ENCODE measurements at regions not wholly inside any gene's neighbourhood (a gene's known extent, or its start where the extent isn't known, plus 50 kb on each side); places are given as distances from the start of the nearest gene placed in this dataset.

DNA sequence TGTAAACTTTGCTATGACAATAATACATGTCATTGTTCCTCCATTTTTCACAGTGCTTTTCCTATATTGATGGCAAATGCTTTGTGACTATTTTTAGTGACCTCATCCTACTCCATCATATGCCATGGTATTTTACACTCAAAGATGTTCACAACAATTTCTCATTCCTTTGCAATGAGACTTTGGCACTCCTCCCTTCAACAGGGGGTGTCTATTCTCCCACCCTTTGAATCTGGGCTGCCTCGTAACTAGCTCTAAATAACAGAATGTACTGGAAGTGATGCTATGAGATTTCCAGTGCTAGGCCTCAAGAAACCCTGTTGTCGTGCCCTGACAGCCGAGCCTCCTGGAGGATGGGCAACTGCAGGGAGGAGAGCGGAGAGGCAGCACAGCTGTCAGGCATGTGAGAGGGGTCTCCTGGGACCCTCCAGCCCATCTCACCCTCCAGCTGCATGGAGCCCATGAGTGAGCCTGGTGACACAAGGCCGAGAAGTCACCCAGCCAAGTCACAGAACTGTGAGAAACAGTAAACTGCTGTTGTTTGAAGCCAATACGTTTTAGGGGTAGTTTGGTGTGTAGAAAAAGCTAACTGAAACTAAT lies 103.1 kb upstream of the APCDD1 start:
- TF ChIP-seq POLR2A (IDR thresholded peaks at IDR 0.05) = no peak
- no peak for TF ChIP-seq EP300 (IDR thresholded peaks at IDR 0.05)
- TF ChIP-seq, protein P1, sequence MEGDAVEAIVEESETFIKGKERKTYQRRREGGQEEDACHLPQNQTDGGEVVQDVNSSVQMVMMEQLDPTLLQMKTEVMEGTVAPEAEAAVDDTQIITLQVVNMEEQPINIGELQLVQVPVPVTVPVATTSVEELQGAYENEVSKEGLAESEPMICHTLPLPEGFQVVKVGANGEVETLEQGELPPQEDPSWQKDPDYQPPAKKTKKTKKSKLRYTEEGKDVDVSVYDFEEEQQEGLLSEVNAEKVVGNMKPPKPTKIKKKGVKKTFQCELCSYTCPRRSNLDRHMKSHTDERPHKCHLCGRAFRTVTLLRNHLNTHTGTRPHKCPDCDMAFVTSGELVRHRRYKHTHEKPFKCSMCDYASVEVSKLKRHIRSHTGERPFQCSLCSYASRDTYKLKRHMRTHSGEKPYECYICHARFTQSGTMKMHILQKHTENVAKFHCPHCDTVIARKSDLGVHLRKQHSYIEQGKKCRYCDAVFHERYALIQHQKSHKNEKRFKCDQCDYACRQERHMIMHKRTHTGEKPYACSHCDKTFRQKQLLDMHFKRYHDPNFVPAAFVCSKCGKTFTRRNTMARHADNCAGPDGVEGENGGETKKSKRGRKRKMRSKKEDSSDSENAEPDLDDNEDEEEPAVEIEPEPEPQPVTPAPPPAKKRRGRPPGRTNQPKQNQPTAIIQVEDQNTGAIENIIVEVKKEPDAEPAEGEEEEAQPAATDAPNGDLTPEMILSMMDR (IDR thresholded peaks at IDR 0.05) = no peak
- no peak for DNase-seq
- intact Hi-C loops (cut with DNase I) = no loop called here
- Histone ChIP-seq H3K4me1 (ENCODE audit: insufficient read depth) (peaks cover 8% of the 10 kb centered on the region), H3K36me3 (no peaks in the 10 kb centered on the region), H3K27me3 (no peaks in the 10 kb centered on the region), H3K27ac (no peak overlapping the region), H3K4me3 (no peak overlapping the region), H3K9me3 (no peaks in the 10 kb centered on the region)
- 94 to 95% (median 94%) methylated on average over 6 of the region's 6 CpGs for WGBS, 3 donors

DNA sequence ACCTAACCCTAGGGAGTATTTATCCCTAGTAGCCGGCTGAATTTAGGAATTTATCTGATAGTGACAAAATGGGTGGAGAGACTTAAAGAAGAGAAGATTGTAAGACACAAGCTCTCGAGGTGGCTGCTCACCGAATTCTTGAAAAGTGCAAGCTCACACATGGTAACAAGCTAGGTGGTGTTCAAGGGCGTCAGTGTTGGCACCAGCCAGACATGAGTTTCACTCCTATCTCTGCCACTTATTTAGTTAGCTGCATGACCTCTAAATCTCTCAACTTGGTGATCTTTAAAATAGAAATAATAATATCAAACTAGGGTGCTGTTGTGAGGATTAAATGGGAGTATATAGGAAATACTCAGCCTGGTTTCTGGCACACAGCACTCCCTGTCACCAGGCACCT lies 102.6 kb upstream of the APCDD1 start:
- H3K9me3 ChIP-seq = no peaks in the 10 kb centered on the region
- no peaks in the 10 kb centered on the region for H3K36me3 ChIP-seq
- intact Hi-C loops (cut with DNase I) = no loop called here
- WGBS, 3 donors = 88 to 95% (median 92%) methylated on average over 4 of the region's 4 CpGs
- TF ChIP-seq, protein P1 (IDR thresholded peaks at IDR 0.05) = no peak
- TF ChIP-seq POLR2A (IDR thresholded peaks at IDR 0.05) (no peak), EP300 (IDR thresholded peaks at IDR 0.05) (no peak)
- H3K27ac ChIP-seq = no peak overlapping the region
- H3K4me1 ChIP-seq (ENCODE audit: insufficient read depth) = peaks cover 6% of the 10 kb centered on the region
- no peaks in the 10 kb centered on the region for H3K27me3 ChIP-seq
- DNase-seq = no peak
- no peak overlapping the region for H3K4me3 ChIP-seq

DNA sequence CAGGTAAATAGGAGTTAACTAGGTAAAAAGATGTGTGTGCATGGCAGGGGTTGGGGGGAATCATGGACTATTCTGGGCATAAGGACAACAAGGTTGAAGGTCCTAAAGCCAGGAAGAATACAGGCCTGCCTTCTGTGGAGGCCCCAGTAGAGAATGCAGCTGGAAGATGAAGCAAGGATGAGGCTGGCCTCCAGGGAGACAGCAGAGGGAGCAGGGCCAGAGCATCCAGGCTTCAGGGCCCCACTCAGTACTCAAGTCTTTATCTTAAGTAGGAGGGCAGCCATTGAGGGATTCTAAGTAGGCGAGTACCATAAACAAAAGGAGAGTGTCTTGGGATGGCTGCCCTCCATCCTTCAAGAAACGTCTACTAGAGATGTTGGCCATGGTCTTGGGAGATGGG lies 101.8 kb upstream of the APCDD1 start:
- Histone ChIP-seq H3K27me3 (no peaks in the 10 kb centered on the region), H3K36me3 (no peaks in the 10 kb centered on the region), H3K27ac (no peak overlapping the region), H3K4me1 (ENCODE audit: insufficient read depth) (peaks cover 2% of the 10 kb centered on the region), H3K9me3 (no peaks in the 10 kb centered on the region), H3K4me3 (no peak overlapping the region)
- TF ChIP-seq POLR2A (IDR thresholded peaks at IDR 0.05) = no peak
- TF ChIP-seq EP300 (IDR thresholded peaks at IDR 0.05) = no peak
- TF ChIP-seq, protein P1 (IDR thresholded peaks at IDR 0.05) = no peak
- 94 to 97% (median 97%) methylated on average over 2 of the region's 2 CpGs for WGBS, 3 donors
- intact Hi-C loops (cut with DNase I) = no loop called here
- no peak for DNase-seq

DNA sequence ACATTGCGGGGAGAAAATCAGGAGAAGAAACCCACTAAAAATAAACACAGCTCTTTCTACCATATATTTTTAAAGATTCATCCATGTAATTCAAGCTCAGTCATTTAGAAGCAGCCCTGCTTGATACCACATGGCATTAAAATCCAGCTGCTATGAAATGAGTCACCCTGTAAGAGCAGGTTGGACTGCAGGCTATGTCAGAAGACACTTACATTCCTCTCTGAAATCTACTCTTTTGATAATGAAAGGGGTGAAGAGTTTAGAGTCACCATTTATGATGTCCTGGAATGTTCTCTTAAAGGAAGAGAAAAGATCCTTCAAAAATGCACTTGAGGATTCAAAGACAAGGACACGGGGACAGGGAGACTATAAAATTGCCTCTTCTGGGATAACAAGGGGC lies 100.6 kb upstream of the APCDD1 start:
- Histone ChIP-seq H3K4me1 (ENCODE audit: insufficient read depth) (peaks cover 2% of the 10 kb centered on the region), H3K27me3 (no peaks in the 10 kb centered on the region), H3K4me3 (no peak overlapping the region), H3K36me3 (no peaks in the 10 kb centered on the region), H3K9me3 (no peaks in the 10 kb centered on the region), H3K27ac (peak overlapping the region in 1 of 2 donors; percentile 19)
- intact Hi-C loops (cut with DNase I) = no loop called here
- 72 to 86% (median 76%) methylated on average over 2 of the region's 2 CpGs for WGBS, 3 donors
- TF ChIP-seq, protein P1 (IDR thresholded peaks at IDR 0.05) = no peak
- TF ChIP-seq EP300 (IDR thresholded peaks at IDR 0.05) (no peak), POLR2A (IDR thresholded peaks at IDR 0.05) (no peak)
- DNase-seq = no peak

Measured in ovary (tissue), 7 donors.